KMS-11 (cell line): ENCODE measurements at regions not wholly inside any gene's neighbourhood (a gene's known extent, or its start where the extent isn't known, plus 50 kb on each side); places are given as distances from the start of the nearest gene placed in this dataset.

Experiments
- H2AFZ ChIP-seq: fragments of 200-600 bp; sonication (generic); 2 replicates; pipeline ENCODE4 v1.6.1; 2016; ENCODE audit warnings: antibody characterized with exemption, mixed run types, low read depth
- H3K27ac ChIP-seq: fragments of 200-600 bp; sonication (generic); 2 replicates; pipeline ENCODE4 v1.6.1; 2016; ENCODE audit warnings: mild to moderate bottlenecking, mixed run types
- H3K27me3 ChIP-seq: fragments of 200-600 bp; sonication (generic); 2 replicates; pipeline ENCODE4 v1.6.1; 2017; ENCODE audit warnings: mild to moderate bottlenecking, low read depth, mixed run types, moderate library complexity; ENCODE audit not compliant: insufficient read depth
- H3K36me3 ChIP-seq: fragments of 200-600 bp; sonication (generic); 2 replicates; pipeline ENCODE4 v1.6.1; 2017; ENCODE audit warnings: mild to moderate bottlenecking, mixed run types; ENCODE audit not compliant: insufficient read depth
- H3K4me1 ChIP-seq: fragments of 200-600 bp; sonication (generic); 2 replicates; pipeline ENCODE4 v1.6.1; 2016; ENCODE audit warnings: mild to moderate bottlenecking, low read depth, mixed run types; ENCODE audit not compliant: poor library complexity, severe bottlenecking
- H3K4me2 ChIP-seq: fragments of 200-600 bp; sonication (generic); 2 replicates; pipeline ENCODE4 v1.7.0; 2016; ENCODE audit warnings: mild to moderate bottlenecking, mixed run types
- H3K4me3 ChIP-seq: fragments of 200-600 bp; sonication (generic); IDR thresholded peaks from 2 replicates; pipeline ENCODE4 v1.6.1; 2017; ENCODE audit warnings: low read depth, low read length, mixed read lengths; ENCODE audit not compliant: insufficient read depth
- H3K79me2 ChIP-seq: fragments of 200-600 bp; sonication (generic); 2 replicates; pipeline ENCODE4 v1.6.1; 2016; ENCODE audit warnings: low read depth, mixed run types; ENCODE audit not compliant: insufficient read depth
- H3K9ac ChIP-seq: fragments of 200-600 bp; sonication (generic); 2 replicates; pipeline ENCODE4 v1.6.1; 2016; ENCODE audit warnings: mild to moderate bottlenecking, mixed run types
- H4K20me1 ChIP-seq: fragments of 200-600 bp; sonication (generic); 2 replicates; pipeline ENCODE4 v1.6.1; 2016; ENCODE audit warnings: mild to moderate bottlenecking, mixed run types; ENCODE audit not compliant: insufficient read depth
- TF ChIP-seq, protein P1 (sequence below): fragments of 200-600 bp; sonication (generic); conservative IDR thresholded peaks from 2 replicates; pipeline ENCODE4 v1.6.1; 2017; ENCODE audit warnings: low read depth, mild to moderate bottlenecking, antibody characterized with exemption, low read length, moderate library complexity, mixed read lengths

DNA sequence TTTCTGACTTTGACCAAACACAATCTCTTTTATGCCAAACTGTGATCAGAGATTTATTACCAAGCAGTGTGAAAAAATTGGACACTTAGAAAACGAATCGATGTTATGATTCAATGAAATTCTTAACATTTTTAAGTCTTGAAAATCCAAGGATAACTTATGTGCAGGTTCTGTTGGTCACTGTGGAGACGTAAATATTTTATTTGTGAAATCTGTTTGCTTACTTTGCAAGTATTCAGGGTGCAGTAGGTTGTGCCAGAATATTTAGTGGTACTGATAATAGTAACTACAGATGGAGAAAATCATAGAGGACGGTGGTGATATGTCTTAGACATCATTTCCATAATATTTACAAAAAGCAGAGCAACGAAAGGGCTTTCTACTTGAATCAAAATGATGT is 97.3 kb downstream of the BMP2 start:
- H3K4me1 ChIP-seq, result peaks cover 18% of the 10 kb centered on the region
- no peak overlapping the region for H3K9ac ChIP-seq
- no peaks in the 10 kb centered on the region for H4K20me1 ChIP-seq
- H3K36me3 ChIP-seq, result no peaks in the 10 kb centered on the region
- H3K27ac ChIP-seq, result no peak overlapping the region
- H3K4me3 ChIP-seq, result no peak overlapping the region
- no peak overlapping the region for H2AFZ ChIP-seq
- no peaks in the 10 kb centered on the region for H3K79me2 ChIP-seq
- H3K4me2 ChIP-seq, result no peak overlapping the region
- TF ChIP-seq, protein P1, sequence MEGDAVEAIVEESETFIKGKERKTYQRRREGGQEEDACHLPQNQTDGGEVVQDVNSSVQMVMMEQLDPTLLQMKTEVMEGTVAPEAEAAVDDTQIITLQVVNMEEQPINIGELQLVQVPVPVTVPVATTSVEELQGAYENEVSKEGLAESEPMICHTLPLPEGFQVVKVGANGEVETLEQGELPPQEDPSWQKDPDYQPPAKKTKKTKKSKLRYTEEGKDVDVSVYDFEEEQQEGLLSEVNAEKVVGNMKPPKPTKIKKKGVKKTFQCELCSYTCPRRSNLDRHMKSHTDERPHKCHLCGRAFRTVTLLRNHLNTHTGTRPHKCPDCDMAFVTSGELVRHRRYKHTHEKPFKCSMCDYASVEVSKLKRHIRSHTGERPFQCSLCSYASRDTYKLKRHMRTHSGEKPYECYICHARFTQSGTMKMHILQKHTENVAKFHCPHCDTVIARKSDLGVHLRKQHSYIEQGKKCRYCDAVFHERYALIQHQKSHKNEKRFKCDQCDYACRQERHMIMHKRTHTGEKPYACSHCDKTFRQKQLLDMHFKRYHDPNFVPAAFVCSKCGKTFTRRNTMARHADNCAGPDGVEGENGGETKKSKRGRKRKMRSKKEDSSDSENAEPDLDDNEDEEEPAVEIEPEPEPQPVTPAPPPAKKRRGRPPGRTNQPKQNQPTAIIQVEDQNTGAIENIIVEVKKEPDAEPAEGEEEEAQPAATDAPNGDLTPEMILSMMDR, result no peak
- no peaks in the 10 kb centered on the region for H3K27me3 ChIP-seq

DNA sequence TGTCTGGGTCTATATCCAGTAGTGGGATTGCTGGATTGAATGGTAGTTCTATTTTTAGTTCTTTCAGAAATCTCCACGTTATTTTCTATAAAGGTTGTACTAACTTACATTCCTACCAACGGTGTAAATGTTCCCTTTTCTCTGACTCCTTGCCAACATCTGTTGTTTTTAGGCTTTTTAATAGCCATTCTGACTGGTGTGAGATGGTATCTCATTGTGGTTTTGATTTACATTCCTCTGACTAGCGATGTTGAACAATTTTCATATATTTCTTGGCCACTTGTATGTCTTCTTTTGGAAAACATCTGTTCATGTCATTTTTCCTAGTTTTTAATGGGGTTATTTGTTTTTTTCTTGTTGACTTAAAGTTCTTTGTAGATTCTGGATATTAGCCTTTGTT is 99.3 kb downstream of the BMP2 start:
- Histone ChIP-seq H3K4me3 (no peak overlapping the region), H2AFZ (no peak overlapping the region), H3K4me1 (peaks cover 36% of the 10 kb centered on the region), H3K4me2 (no peak overlapping the region), H3K36me3 (no peaks in the 10 kb centered on the region), H4K20me1 (no peaks in the 10 kb centered on the region), H3K9ac (no peak overlapping the region), H3K79me2 (no peaks in the 10 kb centered on the region), H3K27ac (no peak overlapping the region), H3K27me3 (no peaks in the 10 kb centered on the region)
- TF ChIP-seq, protein P1, result no peak

GRCh38 chr20:6868861-6869260 is 101.4 kb downstream of the BMP2 start:
- Histone ChIP-seq H3K4me1 (peaks cover 41% of the 10 kb centered on the region), H4K20me1 (no peaks in the 10 kb centered on the region), H3K27ac (no peak overlapping the region), H2AFZ (no peak overlapping the region), H3K27me3 (no peaks in the 10 kb centered on the region), H3K4me3 (no peak overlapping the region), H3K4me2 (peak overlapping the region; percentile 55; the same call in 1 of the 2 replicates), H3K9ac (no peak overlapping the region), H3K79me2 (no peaks in the 10 kb centered on the region), H3K36me3 (no peaks in the 10 kb centered on the region)
- TF ChIP-seq, protein P1, result no peak

DNA sequence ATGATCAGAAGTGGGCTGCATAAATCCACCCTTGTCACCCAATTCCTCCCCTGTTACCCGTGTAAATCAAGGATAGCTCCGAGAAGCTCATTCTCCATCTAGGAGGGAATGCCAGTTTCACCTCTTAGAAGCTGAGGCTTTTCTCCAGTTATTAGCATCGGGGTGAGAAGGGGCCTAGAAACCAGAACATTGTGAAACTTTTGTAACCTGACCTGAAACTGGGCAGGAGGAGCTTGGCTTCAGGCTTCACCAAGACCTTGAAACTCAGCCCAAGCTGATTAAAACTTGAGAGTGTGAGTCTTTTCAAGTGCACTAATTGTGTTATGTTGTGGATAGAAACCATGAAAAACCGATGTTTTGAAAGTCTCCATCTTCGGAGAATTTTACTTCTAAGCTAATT is 103.1 kb downstream of the BMP2 start:
- Histone ChIP-seq H3K27me3 (no peaks in the 10 kb centered on the region), H3K79me2 (no peaks in the 10 kb centered on the region), H3K4me3 (no peak overlapping the region), H3K36me3 (no peaks in the 10 kb centered on the region), H3K9ac (no peak overlapping the region), H2AFZ (no peak overlapping the region), H3K4me1 (peaks cover 41% of the 10 kb centered on the region), H3K4me2 (peak overlapping the region; percentile 55; the same call in 1 of the 2 replicates), H3K27ac (peak overlapping the region; percentile 20; the same call in 1 of the 2 replicates), H4K20me1 (no peaks in the 10 kb centered on the region)
- TF ChIP-seq, protein P1, result no peak

DNA sequence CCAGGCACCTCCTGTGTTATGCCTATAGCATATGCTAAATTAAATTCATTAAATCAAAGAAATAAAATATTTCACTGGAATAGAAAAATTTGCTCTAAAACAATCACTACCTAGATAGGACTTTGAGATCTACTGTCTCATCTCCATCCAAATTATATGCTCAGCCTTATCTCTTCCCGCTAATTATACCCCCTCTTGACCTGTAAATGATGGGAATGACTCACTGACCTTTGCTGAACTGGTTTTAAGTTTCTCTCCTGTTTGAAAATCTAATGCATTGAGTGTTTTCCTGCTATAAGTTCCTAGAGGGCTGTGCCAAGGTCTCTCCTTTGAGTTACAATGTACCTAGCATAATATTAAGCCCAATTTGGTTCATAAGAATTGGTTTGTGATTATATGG is 110.1 kb downstream of the BMP2 start:
- no peak overlapping the region for H3K9ac ChIP-seq
- no peaks in the 10 kb centered on the region for H3K4me1 ChIP-seq
- H3K27ac ChIP-seq, result no peak overlapping the region
- H3K4me3 ChIP-seq, result no peak overlapping the region
- H4K20me1 ChIP-seq, result no peaks in the 10 kb centered on the region
- no peak overlapping the region for H2AFZ ChIP-seq
- no peak overlapping the region for H3K4me2 ChIP-seq
- H3K27me3 ChIP-seq, result no peaks in the 10 kb centered on the region
- H3K79me2 ChIP-seq, result no peaks in the 10 kb centered on the region
- no peaks in the 10 kb centered on the region for H3K36me3 ChIP-seq
- TF ChIP-seq, protein P1, result no peak
